ENCODE measurements at regions not wholly inside any gene's neighbourhood (a gene's known extent, or its start where the extent isn't known, plus 50 kb on each side); places are given as distances from the start of the nearest gene placed in this dataset.

GRCh38 chr3:84820906-84821305 lies 137.9 kb upstream of the CADM2 start:
- Histone ChIP-seq H3K4me1 (ENCODE audit: control insufficient read depth, insufficient read depth, low read length) (no peaks in the 10 kb centered on the region), H3K79me2 (ENCODE audit: control insufficient read depth, insufficient read depth, low read length) (no peaks in the 10 kb centered on the region), H3K9ac (ENCODE audit: control insufficient read depth, insufficient read depth, low read length) (no peak overlapping the region), H3K4me3 (no peak overlapping the region), H3K27me3 (replicated peaks in 1 of 2; ENCODE audit: control insufficient read depth in 2 of 2, insufficient read depth in 2 of 2, low read length in 1 of 2) (no peaks in the 10 kb centered on the region), H4K20me1 (ENCODE audit: control insufficient read depth, insufficient read depth) (no peaks in the 10 kb centered on the region), H2AFZ (ENCODE audit: control insufficient read depth, low read depth, low read length) (no peak overlapping the region), H3K9me3 (replicated peaks; ENCODE audit: control insufficient read depth, insufficient read depth, low read length) (no peaks in the 10 kb centered on the region), H3K27ac (ENCODE audit: control insufficient read depth, insufficient read depth) (no peak overlapping the region), H3K4me2 (ENCODE audit: control insufficient read depth, insufficient read depth) (no peak overlapping the region), H3K36me3 (ENCODE audit: control insufficient read depth in 2 of 2, insufficient read depth in 2 of 2, low read length in 1 of 2) (no peaks in the 10 kb centered on the region)
- no peak for ATAC-seq
- DNase-seq (ENCODE audit: low read depth, low spot score), result no peak
- BruUV-seq (replicated peaks), result no TSS peak
- in situ Hi-C loops (cut with MboI), result no loop called here
- RAD21 ChIA-PET (ENCODE audit: unreplicated experiment), result no interaction called here
- CTCF ChIA-PET, result no interaction called here
- FAIRE-seq, result no peak
- POLR2A ChIA-PET, result no interaction called here
- intact Hi-C loops (cut with micrococcal nuclease; ENCODE audit: unreplicated experiment), result no loop called here
- SMC1A ChIA-PET (ENCODE audit: uncharacterized antibody, unreplicated experiment), result no interaction called here
- TF ChIP-seq TARDBP (IDR thresholded peaks at IDR 0.05; ENCODE audit: borderline replicate concordance) (no peak), ZBTB40 (IDR thresholded peaks at IDR 0.05; ENCODE audit: borderline replicate concordance) (no peak), PAX8 (IDR thresholded peaks at IDR 0.05) (no peak), IRF3 (IDR thresholded peaks at IDR 0.05) (no peak), MAX (IDR thresholded peaks at IDR 0.05; ENCODE audit: low read depth, low read length) (no peak), CUX1 (IDR thresholded peaks at IDR 0.05; ENCODE audit: insufficient replicate concordance, low read depth, low read length) (no peak), CBX3 (IDR thresholded peaks at IDR 0.05; ENCODE audit: borderline replicate concordance, low read depth) (no peak), SREBF2 (IDR thresholded peaks at IDR 0.05; ENCODE audit: low read length) (no peak), CBX5 (IDR thresholded peaks at IDR 0.05; ENCODE audit: low read depth) (no peak), EZH2 (IDR thresholded peaks at IDR 0.05; ENCODE audit: borderline replicate concordance, control insufficient read depth, low read depth, low read length) (no peak), LARP7 (IDR thresholded peaks at IDR 0.05) (no peak), KDM1A (IDR thresholded peaks at IDR 0.05; ENCODE audit: borderline replicate concordance) (no peak), KAT2A (conservative IDR thresholded peaks at IDR 0.05; ENCODE audit: control insufficient read depth, low read depth, low read length) (no peak), BCL11A (IDR thresholded peaks at IDR 0.05; ENCODE audit: low read depth, low read length) (no peak), POLR2A (IDR thresholded peaks at IDR 0.05; ENCODE audit: low read depth, low read length) (no peak), SRF (IDR thresholded peaks at IDR 0.05; ENCODE audit: low read depth in 2 of 2, low read length in 2 of 2) (no peak)
